ENCODE measurements at regions not wholly inside any gene's neighbourhood (a gene's known extent, or its start where the extent isn't known, plus 50 kb on each side); places are given as distances from the start of the nearest gene placed in this dataset.

DNA sequence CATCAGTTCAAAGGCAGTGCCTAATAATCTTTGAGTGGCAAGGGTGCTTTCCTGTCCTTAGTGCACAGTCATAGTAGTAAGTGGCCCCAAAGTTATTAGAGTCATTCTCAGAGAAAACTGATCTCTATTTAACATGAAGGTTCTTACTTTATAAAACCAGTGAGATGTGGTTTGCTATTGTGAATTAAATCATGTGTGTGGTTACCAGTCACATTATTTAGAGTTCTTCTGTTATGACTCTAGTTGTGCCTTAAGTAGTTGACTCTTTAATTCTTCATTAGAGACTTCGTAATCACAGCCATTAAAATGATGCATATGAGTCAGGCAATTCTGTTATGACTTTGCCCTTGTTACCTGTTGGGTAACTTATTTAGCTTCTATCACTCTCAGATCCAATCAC is 1392.9 kb upstream of the ACVR2A start:
- TF ChIP-seq CTCF (IDR thresholded peaks at IDR 0.05; ENCODE audit: insufficient read depth, low read depth, low read length) = no peak
- no peak overlapping the region for H3K4me3 ChIP-seq (ENCODE audit: low read depth, low read length)
- no peak for DNase-seq (ENCODE audit: low read depth)

GRCh38 chr2:146450131-146450530 is 1394.7 kb upstream of the ACVR2A start:
- no peak for DNase-seq (ENCODE audit: low read depth)
- no peak overlapping the region for H3K4me3 ChIP-seq (ENCODE audit: low read depth, low read length)
- no peak for TF ChIP-seq CTCF (IDR thresholded peaks at IDR 0.05; ENCODE audit: insufficient read depth, low read depth, low read length)

- no peak for DNase-seq (ENCODE audit: low read depth)
- TF ChIP-seq CTCF (IDR thresholded peaks at IDR 0.05; ENCODE audit: insufficient read depth, low read depth, low read length) = no peak
- no peak overlapping the region for H3K4me3 ChIP-seq (ENCODE audit: low read depth, low read length)
Observed at GRCh38 chr2:146444987-146445386, 1399.8 kb upstream of the ACVR2A start.

- H3K4me3 ChIP-seq (ENCODE audit: low read depth, low read length) = no peak overlapping the region
- DNase-seq (ENCODE audit: low read depth) = no peak
- no peak for TF ChIP-seq CTCF (IDR thresholded peaks at IDR 0.05; ENCODE audit: insufficient read depth, low read depth, low read length)
Observed at GRCh38 chr2:146444085-146444484, 1400.7 kb upstream of the ACVR2A start.

GRCh38 chr2:146438246-146438645 is 1406.6 kb upstream of the ACVR2A start:
- H3K4me3 ChIP-seq (ENCODE audit: low read depth, low read length) = no peak overlapping the region
- TF ChIP-seq CTCF (IDR thresholded peaks at IDR 0.05; ENCODE audit: insufficient read depth, low read depth, low read length) = no peak
- DNase-seq (ENCODE audit: low read depth) = peak; percentile 16

GRCh38 chr2:146437712-146438111 is 1407.1 kb upstream of the ACVR2A start:
- TF ChIP-seq CTCF (IDR thresholded peaks at IDR 0.05; ENCODE audit: insufficient read depth, low read depth, low read length) = no peak
- no peak overlapping the region for H3K4me3 ChIP-seq (ENCODE audit: low read depth, low read length)
- no peak for DNase-seq (ENCODE audit: low read depth)

GRCh38 chr2:146433116-146433875 is 1411.5 kb upstream of the ACVR2A start:
- H3K4me3 ChIP-seq (ENCODE audit: low read depth, low read length) = no peak overlapping the region
- no peak for DNase-seq (ENCODE audit: low read depth)
- no peak for TF ChIP-seq CTCF (IDR thresholded peaks at IDR 0.05; ENCODE audit: insufficient read depth, low read depth, low read length)
